Posterior cingulate gyrus (tissue), 11 donors: ENCODE measurements at regions not wholly inside any gene's neighbourhood (a gene's known extent, or its start where the extent isn't known, plus 50 kb on each side); places are given as distances from the start of the nearest gene placed in this dataset.
"Not testable (repeated sequence)": the region's sequence is repeated elsewhere in the genome, so short reads cannot be mapped to it uniquely, and the experiment has no call there.

Experiments used
- DNase-seq, 10 donors: peaks; one replicate each; pipeline versions ENCODE4 v3.0.0 to v3.0.0-alpha.2; 2020 to 2021; ENCODE audit warnings: mixed read lengths in 3 of 10
- intact Hi-C: fragments of 100-400 bp; cut with DNase I; formaldehyde crosslinking; loops from one replicate; pipeline ENCODE4 v1.15.1; 2023

GRCh38 chr12:54799966-54800365, 54.4 kb upstream of the MUCL1 start:
- intact Hi-C loops, DNase-seq: not testable (repeated sequence)

GRCh38 chr12:54798651-54799050, 55.7 kb upstream of the MUCL1 start:
- intact Hi-C loops: no loop called here
- DNase-seq: no peak

GRCh38 chr12:54796991-54797390, 57.3 kb upstream of the MUCL1 start:
- intact Hi-C loops: no loop called here
- DNase-seq: no peak

- no peak for DNase-seq
- intact Hi-C loops: no loop called here
These were observed 58.7 kb upstream of the MUCL1 start for GRCh38 chr12:54795644-54796043.

GRCh38 chr12:54786081-54786480, 68.2 kb upstream of the MUCL1 start:
- DNase-seq: no peak
- intact Hi-C loops: no loop called here

GRCh38 chr12:54784115-54784514, 70.2 kb upstream of the MUCL1 start:
- no peak for DNase-seq

GRCh38 chr12:54777031-54777430, 77.3 kb upstream of the MUCL1 start:
- intact Hi-C loops, DNase-seq: not testable (repeated sequence)

More at GRCh38 chr12:54784115-54784514, 70.2 kb upstream of the MUCL1 start:
- intact Hi-C loops: no loop called here

- intact Hi-C loops: no loop called here
- DNase-seq: no peak
These were observed 80.7 kb upstream of the MUCL1 start for GRCh38 chr12:54773593-54773992.

- no peak for DNase-seq
- intact Hi-C loops: no loop called here
These were observed 88.7 kb upstream of the MUCL1 start for GRCh38 chr12:54765652-54766051.

- no peak for DNase-seq
- intact Hi-C loops: no loop called here
These were observed 91.9 kb upstream of the MUCL1 start for GRCh38 chr12:54762390-54762789.

- intact Hi-C loops: no loop called here
- peak in 2 of 10 donors; percentile 6 to 15 for DNase-seq
These were observed 94.6 kb upstream of the MUCL1 start for GRCh38 chr12:54759751-54760150.

GRCh38 chr12:54751493-54751892, 102.8 kb upstream of the MUCL1 start:
- intact Hi-C loops: no loop called here
- no peak for DNase-seq

- DNase-seq: no peak
- intact Hi-C loops: loop anchor here (1.0 to 5.0 kb wide), 2 partner anchors 209 to 323 kb away; no protein-coding TSS in a partner anchor
These were observed 101.1 kb upstream of the DCD start for GRCh38 chr12:54749191-54749818.

GRCh38 chr12:54744590-54744989, 96.4 kb upstream of the DCD start:
- intact Hi-C loops: no loop called here
- DNase-seq: no peak

GRCh38 chr12:54740882-54741281, 92.7 kb upstream of the DCD start:
- no peak for DNase-seq
- intact Hi-C loops: no loop called here

GRCh38 chr12:54736549-54736948, 88.4 kb upstream of the DCD start:
- DNase-seq: no peak
- intact Hi-C loops: no loop called here

GRCh38 chr12:54734196-54734950, 86.2 kb upstream of the DCD start:
- no peak for DNase-seq
- intact Hi-C loops: no loop called here

- intact Hi-C loops: no loop called here
- DNase-seq: no peak
These were observed 77.2 kb upstream of the DCD start for GRCh38 chr12:54725233-54725843.

GRCh38 chr12:54723379-54724256, 75.5 kb upstream of the DCD start:
- intact Hi-C loops: no loop called here
- no peak for DNase-seq

GRCh38 chr12:54721312-54721711, 73.1 kb upstream of the DCD start:
- DNase-seq: no peak
- intact Hi-C loops: no loop called here

- DNase-seq: no peak
- intact Hi-C loops: no loop called here
These were observed 71.5 kb upstream of the DCD start for GRCh38 chr12:54719691-54720090.
